NCI-H1105 treated with DMSO at 0.1 percent for 48 hours (cell line): ENCODE measurements at regions not wholly inside any gene's neighbourhood (a gene's known extent, or its start where the extent isn't known, plus 50 kb on each side); places are given as distances from the start of the nearest gene placed in this dataset.
A peak's percentile ranks its signal among the peaks of the same experiment; 100 is the strongest.

Source experiments
- DNase-seq: peaks from one replicate; lab custom pipeline; 2025; lab: John Stamatoyannopoulos, UW

DNA sequence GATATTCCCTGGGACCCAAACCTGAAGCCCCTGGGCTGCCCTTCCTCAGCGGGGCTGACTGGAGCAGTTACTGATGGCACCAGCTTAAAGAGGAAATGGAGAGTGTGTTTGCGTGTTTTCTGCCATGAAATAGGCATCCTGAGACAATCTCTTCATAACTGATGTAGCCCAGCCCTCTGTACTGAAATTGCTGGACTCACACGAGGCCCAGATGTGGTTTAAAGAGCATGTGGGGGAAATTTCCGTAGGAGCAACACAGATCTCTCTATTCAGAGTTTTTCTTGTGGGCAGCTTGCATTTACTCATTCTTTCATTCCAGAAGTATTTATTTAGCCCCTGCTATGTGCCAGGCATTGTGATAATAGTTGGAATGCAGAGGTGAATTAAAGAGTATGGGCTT, 782.1 kb upstream of the TBX3 start:
- no peak for DNase-seq

DNA sequence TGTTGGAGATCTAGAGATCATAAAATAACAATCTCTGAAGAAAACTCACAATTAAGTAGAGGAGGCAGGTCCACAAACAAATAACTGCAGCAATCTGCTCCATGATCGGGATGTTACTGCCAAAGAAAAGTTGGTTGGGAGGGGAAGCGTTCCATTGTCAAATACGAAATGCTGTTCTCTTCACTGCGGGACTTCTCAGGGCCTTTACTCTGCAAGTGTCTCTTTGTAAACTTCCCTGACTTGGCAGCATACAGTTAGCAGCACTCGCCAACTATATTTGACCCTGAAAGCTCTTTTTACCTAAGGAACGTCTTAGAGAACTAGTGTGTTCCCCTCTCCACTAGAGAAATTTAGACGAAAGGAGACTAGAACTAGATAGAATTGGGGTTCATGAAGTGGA, 780.7 kb upstream of the TBX3 start:
- DNase-seq, result no peak

DNA sequence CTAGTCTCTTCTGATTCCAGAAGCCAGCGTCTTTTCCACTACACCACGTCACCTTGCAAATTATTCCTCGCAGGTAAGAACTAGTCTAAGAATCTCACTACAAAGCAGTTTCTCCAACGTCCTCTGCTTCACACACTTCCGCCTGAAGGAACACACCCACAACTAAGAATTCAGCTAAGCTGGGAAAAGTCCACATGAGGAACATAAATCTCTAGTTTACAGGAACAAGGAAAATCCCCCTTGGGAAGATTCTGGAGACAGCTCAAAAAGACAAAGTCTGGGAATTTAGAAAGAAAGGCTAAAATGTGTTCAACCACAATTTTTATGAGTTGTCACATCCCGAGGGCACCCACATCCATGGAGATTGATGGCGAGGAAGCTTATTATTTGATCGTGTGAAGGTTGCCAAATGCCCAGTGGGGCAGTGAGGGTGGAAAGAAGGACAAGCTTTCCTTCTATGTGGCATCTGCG, 780.2 kb upstream of the TBX3 start:
- DNase-seq, result no peak

DNA sequence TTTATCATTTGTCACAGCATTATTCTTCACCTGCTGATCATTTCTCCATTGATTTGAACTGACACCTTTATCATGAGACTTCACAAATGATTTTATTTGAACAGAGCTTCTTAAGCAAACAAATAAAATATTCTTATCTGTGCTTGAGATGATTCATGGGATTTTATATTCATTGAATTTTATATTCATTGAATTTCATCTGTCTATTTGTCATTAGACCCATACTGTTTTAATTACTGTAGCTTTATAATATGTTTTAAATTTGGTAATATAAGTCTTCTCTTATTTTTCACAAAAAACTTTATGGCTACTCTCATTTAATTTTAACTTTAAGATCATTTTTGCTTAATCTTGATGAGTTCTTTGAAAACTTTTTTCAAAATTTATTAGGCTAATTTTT, 777.4 kb upstream of the TBX3 start:
- DNase-seq, result no peak

DNA sequence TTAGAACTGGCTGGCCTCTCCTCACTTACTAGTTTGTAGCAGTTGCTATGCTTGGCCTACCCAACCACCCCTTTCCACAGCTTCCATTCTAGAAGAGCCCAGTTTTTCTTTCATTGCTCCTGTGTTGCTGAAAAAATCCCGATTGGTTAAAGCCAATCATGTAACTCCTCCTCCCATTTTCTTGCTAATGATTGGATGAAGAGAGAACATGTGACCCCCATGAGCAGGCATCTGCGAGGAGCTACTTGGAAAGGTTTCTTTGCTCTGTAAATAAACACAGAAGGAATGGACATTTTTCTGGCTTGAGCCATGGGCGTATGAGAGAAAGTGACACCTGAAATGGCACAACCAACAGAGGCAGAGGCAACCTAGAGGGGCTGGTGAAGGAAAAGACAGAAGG, 773.8 kb upstream of the TBX3 start:
- DNase-seq, result no peak

DNA sequence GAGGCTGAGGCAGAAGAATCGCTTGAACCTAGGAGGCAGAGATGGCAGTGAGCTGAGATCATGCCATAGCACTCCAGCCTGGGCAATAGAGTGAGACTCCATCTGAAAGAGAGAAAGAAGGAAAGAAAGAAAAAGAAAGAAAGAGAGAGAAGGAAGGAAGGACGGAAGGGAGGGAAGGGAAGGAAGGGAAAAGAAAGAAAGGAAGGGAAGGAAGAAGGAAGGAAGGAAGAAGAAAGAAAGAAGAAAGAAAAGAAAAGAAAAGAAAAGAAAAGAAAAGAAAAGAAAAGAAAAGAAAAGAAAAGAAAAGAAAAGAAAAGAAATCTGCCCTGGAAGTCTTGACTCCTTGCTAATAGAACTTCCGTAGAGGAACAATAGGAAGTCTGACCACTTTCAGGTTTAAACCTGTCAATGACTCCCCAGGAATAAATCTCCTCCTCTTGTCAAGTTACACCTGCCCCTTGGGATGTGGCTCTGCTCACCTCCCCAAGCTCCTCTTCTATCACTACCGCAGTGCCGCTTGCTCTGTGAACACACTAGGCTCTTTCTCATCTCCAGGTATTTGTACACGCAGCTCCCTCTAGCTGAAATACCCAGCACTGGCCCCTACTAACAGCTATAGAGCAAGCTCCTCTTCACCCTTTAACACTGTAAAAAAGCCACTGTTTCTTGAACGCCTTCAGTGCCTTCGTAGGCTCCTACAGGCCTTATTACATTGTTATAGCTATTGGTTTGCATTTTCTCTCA, 773.1 kb upstream of the TBX3 start:
- DNase-seq, result peak; percentile 16

DNA sequence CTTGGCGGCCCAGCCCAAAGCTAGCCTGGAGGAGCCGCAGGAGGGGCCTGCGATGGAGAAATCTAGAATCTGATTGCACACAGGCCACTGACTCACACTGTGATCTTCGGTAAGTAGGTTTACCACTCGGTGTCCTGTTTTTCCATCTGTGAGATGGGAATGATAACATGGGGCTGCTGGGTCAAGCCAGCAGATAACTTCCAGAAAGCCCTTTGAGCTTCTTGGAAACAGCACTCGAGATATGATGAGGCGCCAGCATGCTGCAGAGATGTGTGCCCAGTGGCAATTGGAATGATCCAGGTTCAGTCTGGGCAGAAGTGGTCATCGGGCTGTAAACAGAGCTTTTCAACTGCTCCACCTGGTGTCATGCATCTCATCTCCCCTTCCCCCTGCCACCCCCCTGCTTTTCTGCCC, 771.3 kb upstream of the TBX3 start:
- peak; percentile 10 for DNase-seq

DNA sequence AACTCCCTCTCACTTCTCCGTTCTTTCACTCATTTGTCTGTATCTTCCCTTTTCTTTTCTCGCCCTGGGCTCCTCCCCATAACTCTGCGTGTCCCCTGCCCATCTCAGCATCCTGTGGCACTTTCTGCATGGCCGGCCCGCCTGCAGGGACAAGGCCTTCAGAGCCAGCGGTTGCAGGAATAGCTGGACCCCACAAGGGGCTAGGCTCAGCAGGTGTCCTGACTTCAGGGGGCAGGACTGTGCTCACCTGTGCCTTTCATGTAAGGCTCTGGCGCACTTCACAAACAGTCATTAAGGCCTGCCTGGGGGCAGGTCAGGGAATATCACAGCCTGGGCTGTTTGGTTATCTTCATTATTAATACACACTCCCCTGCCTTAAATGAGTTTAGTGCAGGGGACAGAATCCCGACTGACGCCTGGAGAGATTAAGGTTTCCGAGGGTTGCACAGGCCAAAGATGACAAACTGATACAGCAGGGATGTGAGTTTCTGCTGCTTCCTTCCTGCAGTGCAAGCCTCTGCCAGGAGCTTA, 768.8 kb upstream of the TBX3 start:
- peak; percentile 67 for DNase-seq

DNA sequence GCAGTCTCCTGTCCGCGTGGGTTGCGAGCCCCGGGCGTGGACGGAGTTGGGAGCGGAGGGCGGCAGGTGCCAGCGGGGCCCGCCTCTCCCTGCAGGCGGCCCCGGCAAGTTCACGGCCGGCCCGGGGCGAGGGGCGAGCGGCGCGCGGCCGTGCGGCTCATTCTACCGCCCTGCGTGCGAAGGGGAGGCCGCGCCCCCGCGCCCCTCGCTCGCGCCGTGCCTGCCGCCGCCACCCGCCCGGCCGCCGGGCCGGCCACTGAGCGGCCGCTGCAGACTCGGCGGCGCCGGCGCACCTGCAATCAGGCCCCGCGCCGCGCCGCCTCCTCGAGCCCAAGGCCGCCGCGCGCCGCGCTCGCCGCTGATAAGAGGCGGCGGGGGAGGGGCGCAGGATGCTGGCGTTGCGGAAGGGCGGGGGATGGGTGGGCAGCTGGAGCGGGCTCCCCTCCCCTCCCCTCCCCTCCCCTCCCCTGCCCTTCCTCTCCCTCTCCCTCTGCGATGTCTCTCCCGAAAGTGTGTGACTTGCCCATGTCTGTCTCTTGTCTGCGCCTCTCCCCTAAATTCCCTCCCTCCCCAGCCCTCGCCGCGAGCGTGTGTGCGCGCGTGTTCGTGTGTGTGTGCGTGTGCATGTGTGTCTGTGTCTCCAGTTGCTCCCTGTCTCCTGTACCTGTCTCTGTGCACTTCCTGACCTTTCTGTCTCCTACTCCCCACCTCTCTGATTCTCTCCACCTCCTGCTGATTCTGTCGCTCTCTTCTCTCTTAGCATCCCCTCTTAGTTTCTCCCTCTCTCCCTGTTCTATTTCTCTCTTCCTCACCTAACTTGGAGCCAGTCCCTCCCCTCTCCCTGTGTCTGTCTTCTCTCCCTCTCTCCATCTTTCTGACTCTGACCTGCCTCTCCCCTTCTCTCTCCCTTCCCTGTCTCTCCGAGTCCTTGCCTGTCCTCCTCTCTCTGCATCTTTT, 768.1 kb upstream of the TBX3 start:
- DNase-seq, result peak; percentile 93

DNA sequence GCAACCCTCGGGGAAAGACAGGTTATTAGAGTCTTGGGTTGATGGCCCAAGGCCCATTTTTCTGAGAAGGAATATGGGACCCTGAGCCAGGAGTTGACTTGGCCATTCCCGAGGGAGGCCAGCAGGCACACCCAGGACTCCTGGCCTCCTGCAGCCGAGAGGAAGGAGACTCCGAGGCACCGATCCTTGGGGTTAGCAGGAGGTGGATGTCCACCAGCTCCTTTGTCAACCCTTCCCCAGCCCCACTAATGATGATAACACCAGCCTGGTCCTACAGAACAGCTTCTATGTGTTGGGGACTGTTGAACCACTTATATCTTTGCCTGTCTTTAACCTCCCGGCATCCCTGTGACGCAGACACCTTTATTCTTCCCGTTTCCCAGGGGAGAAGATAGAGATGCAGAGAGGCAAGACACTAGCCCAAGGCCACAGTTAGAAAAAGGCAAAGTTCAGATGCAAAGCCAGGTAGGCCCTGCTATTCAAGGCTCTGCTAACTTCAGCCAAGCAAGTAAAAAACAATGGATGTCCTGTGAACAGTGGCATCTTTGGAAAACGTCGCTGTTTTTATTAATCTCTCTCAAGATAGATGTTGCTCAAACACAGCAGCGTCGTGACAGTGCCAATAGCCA, 767.3 kb upstream of the TBX3 start:
- DNase-seq, result no peak

DNA sequence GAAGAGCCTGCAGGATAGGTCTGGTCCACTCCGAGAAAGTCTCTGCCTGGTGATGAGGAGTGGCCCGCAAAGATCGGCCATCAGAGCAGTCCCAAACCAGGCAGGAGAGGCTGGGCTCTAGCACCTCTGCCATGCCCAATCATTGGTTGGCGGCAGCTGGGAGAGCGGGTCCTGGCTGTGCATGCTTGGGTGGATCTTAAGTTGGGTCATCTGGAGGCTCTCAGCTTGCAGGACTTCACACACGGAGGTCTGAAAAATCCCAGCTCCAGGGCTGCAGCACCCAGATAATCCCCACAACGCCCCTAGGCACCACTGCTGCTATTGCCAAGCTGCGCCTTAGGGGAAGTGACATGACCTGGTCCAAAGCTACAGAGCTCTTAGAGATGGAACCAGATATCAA, 766.7 kb upstream of the TBX3 start:
- DNase-seq, result no peak

DNA sequence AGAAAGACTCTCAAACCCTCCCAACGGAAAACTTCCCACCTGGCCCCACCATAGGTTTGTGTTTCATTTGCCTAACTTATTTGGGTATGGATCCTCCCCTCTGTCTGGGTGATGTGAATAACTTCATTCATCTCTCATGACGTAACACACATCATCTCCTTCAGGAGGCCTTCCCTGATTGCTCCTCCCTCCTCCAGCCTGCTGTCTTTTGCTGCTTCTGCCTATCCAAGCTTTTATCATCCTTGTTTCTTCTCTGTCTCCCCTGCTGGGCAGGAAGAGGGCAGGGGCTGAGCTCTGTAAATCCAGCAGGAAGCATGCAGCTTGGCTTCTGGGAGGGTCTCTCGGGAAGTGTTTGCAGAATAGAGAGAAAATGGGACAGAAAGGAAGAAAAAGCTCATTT, 766.0 kb upstream of the TBX3 start:
- DNase-seq, result no peak

DNA sequence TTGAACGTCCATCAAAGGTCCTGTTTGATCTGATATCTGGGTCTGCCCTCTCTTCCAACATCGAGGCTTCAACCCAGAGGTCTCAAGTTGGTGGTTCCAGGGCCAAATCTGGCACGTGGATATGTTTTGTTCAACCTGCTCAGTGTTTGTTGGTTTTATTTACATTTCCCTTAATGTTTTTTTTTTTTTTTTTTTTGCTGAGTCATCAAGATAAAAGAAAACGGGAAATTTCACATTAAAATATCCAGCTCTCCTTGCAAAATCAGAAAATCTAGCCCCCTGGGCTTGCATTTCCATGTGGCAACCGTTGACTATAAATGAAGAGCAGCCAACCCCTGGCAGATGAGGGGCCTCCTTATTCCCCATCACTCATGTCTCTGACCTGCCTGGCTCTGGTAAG, 765.6 kb upstream of the TBX3 start:
- DNase-seq, result no peak

DNA sequence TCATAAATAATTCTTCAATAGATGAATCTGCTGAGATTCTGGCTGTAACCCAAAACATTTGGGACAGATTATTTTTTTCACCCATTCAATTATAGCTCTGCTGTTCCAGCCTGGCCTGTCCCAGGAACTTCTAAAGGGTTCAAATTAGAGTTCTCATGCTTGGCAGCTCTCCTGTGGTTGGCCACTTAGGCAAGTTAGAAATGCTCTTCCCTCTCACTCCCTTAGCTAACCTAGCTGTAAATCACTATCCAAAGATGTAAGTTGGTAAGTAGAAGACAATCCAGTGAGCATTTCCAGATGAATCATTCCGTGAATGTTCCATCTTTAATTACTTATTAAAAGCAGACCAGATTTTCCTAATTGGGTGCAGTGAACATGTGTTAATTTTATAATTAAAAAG, 760.4 kb upstream of the TBX3 start:
- DNase-seq, result no peak

DNA sequence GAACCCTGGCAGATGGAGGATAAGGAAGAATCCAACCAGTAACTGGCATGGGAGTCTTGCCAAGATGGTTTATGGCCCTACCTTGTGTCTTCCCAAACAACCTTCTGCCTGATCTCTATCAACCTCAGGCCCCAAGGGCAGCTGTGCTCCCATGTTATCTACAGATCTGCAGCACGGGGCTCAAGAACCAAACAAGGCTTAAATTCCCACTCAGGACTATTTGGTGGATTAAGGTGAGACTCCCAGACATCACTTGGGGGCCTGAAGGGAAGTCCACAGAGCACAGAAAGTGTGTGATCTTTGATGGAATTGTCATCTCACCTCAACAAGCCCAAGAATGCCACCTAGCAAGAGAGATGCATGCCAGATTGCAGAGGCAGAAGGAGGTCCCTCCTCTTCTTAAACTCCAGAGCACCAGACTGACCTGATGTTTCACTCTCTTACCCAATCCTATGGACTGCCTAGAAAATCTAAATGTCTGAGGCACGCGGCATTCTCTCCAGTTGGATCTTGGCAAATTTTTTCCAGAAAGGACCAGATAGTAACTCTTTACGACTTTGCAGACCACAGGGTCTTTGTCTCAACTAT, 759.5 kb upstream of the TBX3 start:
- DNase-seq, result peak; percentile 47

DNA sequence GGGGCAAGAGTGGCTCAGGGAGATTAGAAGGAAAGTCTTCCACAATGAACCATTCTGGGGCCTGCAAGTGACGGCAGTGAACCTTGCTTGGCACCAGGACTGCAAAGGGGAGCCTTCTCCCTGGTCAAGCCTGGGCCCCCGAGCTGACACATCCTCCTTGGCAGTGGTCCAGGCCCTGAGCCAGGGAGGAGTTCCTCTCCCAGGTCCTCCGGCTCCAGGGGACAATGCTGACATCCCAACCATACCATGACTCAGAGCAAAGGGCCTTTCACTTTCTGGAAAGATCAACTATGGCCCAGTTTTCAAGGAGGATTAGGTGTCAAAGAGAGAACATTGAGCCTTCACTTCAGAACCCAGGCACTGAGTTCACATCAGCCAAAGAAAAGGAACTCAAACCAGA, 756.5 kb upstream of the TBX3 start:
- no peak for DNase-seq

DNA sequence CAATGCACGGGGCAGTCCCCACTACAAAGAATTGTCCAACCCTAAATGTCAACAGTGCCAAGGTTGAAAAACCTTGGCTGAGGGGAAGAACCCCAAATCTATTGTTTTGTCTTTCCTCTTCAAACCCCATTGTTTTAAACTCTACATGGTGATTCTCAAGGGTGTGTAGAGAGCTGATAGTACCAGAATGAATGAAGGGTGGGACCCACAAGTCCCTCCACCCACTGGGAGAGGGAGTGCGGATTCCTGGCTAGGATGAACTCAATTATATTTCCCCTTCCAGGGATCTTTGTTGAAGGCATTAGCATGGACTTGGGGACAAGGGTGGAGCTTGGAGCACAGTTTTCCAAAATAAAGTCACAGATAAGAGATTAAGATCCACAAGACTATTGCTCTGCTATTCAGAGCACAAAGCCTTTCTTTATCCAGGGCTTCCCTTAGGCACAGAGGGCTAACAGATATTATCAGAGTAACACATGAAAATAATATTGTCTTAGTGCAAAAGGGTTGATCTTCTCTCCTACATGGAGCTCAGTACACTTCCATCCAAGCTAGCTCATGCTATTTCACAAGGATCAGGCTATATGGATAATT, 755.1 kb upstream of the TBX3 start:
- no peak for DNase-seq

DNA sequence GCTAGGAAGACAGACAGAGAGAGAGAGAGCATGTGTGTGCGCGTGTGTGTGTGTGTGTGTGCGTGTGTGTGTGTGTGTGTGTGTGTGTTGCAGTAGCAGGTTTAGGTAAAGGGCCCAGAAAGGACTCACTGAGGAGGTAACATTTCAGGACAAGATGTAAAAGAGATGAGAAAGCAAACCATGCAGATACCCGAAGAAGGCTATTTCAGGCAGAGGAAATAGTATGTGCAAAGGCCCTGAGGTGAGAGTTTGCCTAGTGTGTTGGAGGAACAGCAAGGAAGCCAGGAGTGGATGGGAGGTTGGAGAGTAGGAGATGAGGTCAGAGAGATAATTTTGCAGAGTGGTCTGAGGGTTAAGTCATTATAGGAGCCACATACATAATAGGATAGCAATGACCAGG, 754.3 kb upstream of the TBX3 start:
- DNase-seq, result no peak

DNA sequence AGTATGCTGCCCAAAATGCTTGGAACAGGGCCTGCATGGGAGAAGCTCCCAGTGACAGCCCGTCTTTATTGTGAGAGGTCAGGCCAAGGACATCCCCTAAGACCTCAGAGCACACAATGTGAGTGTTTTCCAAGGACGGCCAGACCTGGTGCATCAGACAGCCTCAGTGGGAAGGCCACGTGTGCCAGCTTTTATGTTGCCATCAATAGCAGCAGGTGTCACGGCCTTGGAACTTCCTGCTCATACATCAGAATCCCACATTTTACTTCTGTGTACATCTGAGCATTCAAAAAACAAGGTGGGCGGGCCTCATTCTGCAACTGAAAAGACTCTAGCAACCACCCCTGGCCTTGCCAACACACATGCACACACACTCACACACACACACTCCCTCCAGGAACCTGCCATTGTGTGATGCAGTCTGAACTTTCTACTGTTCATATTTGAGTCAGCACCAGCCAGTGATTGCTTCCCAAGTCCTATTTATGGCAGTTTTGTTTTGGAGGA, 753.1 kb upstream of the TBX3 start:
- no peak for DNase-seq

DNA sequence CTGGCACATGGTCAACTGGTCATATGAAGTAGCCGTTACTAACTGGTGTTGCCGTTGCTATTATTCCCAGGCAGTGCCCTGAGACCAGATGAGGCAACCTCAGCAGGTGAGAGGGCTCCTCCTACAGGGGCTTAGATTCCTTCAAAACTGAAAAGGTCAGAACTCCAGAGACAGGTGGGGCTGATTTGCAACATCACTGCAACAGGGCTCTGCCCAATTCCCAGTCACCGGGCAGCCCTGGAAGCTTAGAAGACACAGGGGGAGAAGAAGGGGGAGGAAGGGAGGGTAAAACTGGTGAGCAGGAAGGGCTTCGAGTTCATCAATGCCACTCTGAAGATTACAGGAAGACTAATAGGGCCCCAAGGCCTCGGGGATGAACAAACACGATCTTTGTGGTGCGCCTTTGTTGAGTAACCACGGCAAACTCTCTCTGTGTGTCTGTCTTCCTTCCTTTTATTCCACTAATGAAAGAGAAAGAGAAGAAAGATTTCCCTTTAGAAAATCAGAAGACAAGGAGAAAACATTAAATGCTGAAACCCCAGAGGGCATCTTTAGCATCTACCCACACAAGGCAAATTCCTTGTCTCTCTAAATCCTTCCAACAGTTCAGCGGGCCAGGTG, 749.1 kb upstream of the TBX3 start:
- DNase-seq, result no peak

DNA sequence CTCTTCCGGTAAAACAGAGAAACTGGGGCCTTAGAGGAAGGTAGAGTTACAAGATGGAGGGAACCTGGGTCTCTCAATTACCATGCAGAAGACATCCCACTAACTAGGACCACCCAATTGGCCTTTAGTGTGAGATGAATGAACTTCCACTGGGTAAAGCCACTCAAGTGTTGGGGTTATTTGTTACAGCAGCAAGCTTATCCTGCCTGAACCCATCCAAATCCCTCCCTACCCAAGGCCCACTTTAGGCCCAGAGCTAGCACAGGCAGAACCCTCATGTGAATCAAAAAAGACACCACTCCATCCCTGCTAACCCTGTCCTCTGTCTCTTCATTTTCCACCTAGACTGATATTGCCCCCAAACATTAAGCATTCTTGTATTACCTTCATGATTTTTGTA, 746.7 kb upstream of the TBX3 start:
- no peak for DNase-seq
